ENCODE measurements at regions not wholly inside any gene's neighbourhood (a gene's known extent, or its start where the extent isn't known, plus 50 kb on each side); places are given as distances from the start of the nearest gene placed in this dataset.

DNA sequence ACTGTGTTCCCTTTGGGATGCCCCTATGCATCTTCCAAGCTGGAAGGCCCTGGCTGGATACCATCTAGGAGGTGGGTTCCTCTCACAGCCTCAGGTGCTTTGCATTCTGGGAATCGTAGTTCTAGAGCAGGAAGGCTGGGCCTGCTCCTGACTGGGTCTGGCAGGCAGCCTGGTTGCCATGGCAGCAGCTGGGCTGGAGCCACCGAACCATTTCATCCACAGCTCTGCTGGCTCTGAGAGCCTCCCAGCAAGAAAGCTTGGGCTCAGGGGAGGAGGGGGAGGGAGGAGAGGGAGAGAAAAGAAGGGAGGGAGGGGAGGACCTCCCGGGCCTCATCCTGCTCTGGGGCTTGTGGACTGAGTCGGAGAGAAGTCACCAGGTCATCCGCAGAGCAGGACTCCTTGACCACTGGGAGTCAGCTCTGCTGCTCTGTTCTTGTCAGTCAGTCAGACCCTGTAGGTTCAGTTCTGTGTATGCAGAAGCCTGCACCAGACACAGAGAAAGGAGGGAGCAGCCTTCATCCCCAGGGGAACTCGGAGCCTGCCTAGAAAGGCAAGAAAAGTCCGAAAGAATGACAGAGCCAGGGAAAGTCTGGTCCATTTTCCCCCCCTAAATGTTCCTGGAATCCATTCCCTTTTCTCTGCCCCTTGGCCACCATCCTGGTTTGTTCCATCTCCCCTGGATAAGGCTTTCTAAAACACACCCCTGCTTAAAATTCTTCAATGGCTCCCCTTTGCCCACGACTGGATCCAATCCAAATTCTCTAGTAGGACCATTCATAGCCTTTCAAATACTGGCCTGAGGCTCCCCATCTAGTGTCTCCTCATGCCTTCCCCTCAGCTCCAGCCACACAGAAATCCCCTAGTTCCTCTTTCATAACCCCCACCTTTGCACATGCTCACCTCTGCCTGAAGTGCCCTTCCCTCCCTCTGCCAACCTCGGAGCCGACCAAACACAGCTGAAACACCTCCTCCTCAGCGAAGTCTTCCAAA is 65.4 kb upstream of the ARAP3 start:
- no peak for DNase-seq (ENCODE audit: low spot score)

DNA sequence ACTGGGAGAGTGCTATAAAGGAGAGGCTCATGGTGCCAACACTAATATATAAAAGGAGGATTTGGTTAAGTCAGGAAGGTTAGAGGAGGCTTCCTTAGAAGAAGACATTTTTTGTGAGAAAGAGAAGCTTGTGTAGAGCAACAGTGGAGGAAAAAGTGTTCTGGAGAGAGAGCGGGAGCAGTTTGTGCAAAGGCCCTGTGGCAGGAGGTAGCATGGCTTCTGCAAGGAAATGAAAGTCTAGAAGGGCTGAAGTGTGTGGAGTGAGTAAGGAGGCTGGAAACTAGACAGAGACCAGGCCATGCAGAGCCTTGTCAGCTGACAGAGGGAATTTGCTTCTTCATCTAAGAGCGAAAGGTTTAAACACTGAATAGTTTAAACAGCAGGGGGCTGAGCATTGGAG is 64.4 kb upstream of the ARAP3 start:
- no peak for DNase-seq (ENCODE audit: low spot score)

DNA sequence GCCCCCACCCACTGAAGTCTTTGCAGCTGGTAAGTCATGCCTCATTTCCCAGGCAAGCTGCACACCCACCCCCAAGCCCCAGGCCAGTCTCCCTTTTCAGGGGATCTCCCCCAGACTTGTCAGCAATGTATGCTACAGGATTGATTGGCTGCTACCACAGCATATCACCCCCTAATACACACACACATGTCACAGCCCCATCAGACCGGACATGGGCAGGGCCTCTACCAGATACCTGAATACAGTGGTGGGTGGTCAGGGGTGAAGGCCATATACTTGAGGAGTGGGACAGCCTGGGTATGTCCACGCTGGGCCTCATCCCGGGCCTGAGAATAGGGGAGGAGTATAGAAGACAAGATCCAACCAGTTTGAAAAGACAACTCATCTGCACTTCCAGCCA is 63.4 kb upstream of the ARAP3 start:
- DNase-seq (ENCODE audit: low spot score): no peak

DNA sequence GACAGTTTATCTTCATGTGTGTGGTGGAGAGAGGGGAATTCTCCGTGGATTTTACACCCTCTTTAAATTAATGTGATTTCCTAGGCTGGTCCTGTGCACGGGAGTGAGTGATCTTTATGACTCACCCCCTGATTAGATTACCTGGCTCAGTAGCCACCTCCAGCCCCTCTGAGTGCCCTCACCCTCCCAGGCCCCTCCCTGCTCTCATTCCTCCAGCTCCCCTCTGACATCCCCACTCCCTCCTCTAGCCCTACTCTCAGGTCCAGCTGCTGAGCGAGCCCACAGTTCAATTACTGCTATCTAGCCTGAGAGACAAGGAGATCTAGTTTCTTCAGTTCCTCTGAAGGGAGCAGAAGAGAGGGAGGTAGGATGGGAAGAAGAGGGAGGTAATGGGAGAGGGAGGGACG is 61.8 kb upstream of the ARAP3 start:
- no peak for DNase-seq (ENCODE audit: low spot score)

GRCh38 chr5:141742866-141743851 is 61.1 kb upstream of the ARAP3 start:
- no peak for DNase-seq (ENCODE audit: low spot score)

DNA sequence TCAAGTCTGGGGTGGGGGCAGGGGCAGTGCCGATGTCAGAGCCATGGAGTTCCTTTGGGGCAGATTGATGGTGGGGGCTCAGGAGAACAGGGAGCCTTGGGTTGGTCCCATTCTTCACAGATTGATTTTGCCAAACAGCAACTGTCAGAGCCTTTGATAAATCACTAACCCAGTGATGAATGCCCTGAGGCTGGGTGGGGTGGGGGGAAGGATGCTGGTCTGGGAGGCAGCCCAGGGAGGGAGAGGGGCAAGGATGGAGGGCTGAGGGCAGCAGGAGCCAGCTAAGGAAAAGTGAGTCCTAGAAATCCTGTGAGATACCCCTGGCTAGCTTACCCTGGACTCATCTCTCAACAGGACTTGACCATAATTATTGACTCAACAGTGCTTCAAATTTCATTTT is 60.1 kb upstream of the ARAP3 start:
- DNase-seq (ENCODE audit: low spot score): no peak

DNA sequence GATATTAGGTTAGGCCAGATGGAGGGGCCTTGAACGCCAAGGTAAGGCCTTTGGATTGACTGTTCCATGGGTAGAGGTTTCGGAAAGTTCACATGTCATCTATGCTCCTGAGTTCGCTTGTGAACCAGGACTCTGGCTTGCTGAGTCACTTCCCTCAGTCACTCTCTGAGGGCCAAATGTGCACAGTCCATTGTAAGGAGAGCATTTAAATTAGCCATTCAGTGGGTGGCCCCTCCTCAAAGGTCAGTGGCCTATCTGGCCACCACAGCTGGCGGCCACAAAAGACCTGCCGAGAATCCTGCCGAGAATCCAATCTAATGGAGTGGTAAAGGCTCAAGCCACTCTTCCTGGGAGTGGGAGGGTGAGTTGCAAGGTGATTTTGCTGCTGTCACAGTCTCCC is 58.9 kb upstream of the ARAP3 start:
- DNase-seq (ENCODE audit: low spot score): no peak

DNA sequence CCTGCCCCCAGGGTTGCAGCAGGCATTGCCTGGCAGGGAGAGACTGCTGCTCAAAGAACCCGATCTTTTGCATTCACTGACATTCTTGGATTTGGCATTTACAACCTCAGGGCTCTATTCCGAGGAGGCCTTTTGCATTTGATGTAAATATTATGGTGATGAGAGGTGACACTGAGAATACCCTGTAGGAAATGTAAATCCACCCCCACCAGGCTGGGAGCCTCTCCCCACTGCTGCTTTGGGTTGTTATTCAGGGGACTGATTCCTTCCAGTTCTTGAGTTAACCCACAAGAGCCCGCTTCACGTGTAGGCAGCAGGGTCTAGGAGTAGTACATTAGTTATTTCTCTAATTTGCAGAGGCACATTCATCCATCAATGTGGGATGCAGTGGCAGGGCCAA is 55.5 kb upstream of the ARAP3 start:
- no peak for DNase-seq (ENCODE audit: low spot score)

DNA sequence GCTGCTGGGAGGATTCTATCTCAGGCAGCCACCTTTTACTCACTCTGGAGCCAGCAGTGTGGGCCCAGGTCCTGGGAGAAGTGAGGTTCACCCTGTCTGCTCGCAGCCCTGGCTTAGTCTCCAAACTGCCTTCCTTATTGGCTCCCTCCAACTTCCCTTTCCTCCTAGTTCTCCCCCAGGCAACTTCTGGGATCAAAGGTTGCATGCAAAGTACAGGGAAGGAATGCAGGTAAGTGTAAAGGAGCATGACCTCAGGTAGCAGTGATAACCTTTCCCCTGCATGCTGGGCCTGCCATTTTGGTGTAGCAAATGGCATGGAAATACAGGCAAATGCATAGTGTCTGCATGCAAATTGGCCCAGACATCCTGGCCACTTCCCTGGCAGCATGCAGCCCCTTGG is 53.8 kb upstream of the ARAP3 start:
- no peak for DNase-seq (ENCODE audit: low spot score)

- no peak for DNase-seq (ENCODE audit: low spot score)
Observed at GRCh38 chr5:141734501-141735229, 52.6 kb upstream of the ARAP3 start.

DNA sequence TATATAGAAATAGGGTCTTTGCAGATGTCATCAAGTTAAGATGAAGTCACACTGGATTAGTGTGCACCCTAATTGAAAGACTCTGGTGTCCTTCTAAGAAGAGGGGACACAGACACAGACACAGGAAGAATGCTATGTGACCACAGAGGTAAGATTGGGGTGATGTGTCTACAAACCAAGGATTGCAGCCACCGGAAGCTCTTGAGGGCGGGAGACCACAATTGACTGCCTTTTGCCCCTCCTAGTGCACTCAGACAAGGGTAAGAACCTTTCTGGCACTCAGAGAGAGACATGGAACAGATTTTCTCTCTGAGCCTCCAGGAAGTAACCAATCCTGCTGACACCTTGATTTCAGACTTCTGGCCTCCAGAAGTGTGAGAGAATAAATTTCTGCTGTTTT is 51.2 kb upstream of the ARAP3 start:
- DNase-seq (ENCODE audit: low spot score): no peak

GRCh38 chr5:141732417-141732816 is 50.4 kb upstream of the ARAP3 start:
- no peak for DNase-seq (ENCODE audit: low spot score)

Data from hematopoietic multipotent progenitor cell treated with erythropoietin and hydrocortisone succinate and interleukin-3 and kit ligand, for 17 days (in vitro differentiated cells).